ENCODE measurements at regions not wholly inside any gene's neighbourhood (a gene's known extent, or its start where the extent isn't known, plus 50 kb on each side); places are given as distances from the start of the nearest gene placed in this dataset.
"Not testable (repeated sequence)": the region's sequence is repeated elsewhere in the genome, so short reads cannot be mapped to it uniquely, and the experiment has no call there.

- not testable (repeated sequence) for TF ChIP-seq CTCF, EZH2phosphoT487, EZH2 (IDR thresholded peaks at IDR 0.05)
Observed at GRCh38 chr16:16582916-16583315, 204.0 kb downstream of the NPIPA7 start.

Data from neural progenitor cell (in vitro differentiated cells).